ENCODE measurements at regions not wholly inside any gene's neighbourhood (a gene's known extent, or its start where the extent isn't known, plus 50 kb on each side); places are given as distances from the start of the nearest gene placed in this dataset.

- TF ChIP-seq POLR2A (IDR thresholded peaks at IDR 0.05; ENCODE audit: low read depth, low read length) (no peak), POLR2AphosphoS5 (IDR thresholded peaks at IDR 0.05; ENCODE audit: low read depth, low read length) (no peak), TAF1 (IDR thresholded peaks at IDR 0.05; ENCODE audit: low read depth, low read length) (no peak), POU2F2 (IDR thresholded peaks at IDR 0.05; ENCODE audit: low read depth, low read length) (0 out of 2 replicates have a peak, but pooled peaks have one; percentile 20)
These were observed 1071.1 kb downstream of the XPNPEP1 start for GRCh38 chr10:108852211-108852610.
